ENCODE measurements at regions not wholly inside any gene's neighbourhood (a gene's known extent, or its start where the extent isn't known, plus 50 kb on each side); places are given as distances from the start of the nearest gene placed in this dataset.

DNA sequence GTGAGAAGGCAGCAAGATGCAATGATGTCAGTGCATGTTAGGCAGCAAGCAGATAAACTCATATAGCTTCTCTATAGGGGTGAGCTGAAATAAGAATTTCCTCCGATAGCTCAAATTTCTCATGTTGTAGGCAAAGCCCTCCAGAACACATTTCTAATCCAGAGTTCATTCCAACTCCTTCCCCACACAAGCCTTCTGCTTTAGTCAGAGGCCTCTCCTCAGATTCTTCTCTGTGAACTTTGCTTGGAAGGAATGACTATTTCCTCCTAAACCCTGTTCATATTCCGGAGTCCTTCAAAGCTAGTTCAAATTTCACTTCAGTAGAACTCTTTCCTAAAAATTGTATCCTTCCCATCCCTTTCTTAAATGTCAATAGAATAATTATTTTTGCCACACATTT is 144.8 kb downstream of the KCNJ2 start (continued):
- TF ChIP-seq REST (IDR thresholded peaks at IDR 0.05; ENCODE audit: unreplicated experiment) (no peak), POLR2AphosphoS5 (IDR thresholded peaks at IDR 0.05; ENCODE audit: low read depth) (no peak), EZH2phosphoT487 (IDR thresholded peaks at IDR 0.05; ENCODE audit: unreplicated experiment) (no peak)

GRCh38 chr17:70314506-70314905 is 145.2 kb downstream of the KCNJ2 start:
- Mint-ChIP-seq H3K27me3 (ENCODE audit: insufficient read depth, low read depth, poor library complexity) (peaks cover 7% of the 10 kb centered on the region), H3K27ac (peak overlapping the region; percentile 56; the same call in 1 of the 2 replicates), H3K4me3 (no peak overlapping the region), H3K9me3 (no peaks in the 10 kb centered on the region; the same call in 2 of the 3 replicates), H3K36me3 (ENCODE audit: low read depth) (no peaks in the 10 kb centered on the region), H3K4me1 (peaks cover 17% of the 10 kb centered on the region; the same call in 2 of the 3 replicates)
- DNase-seq (ENCODE audit: low spot score) (no peak), ATAC-seq (no peak)
- Histone ChIP-seq H2AFZ (0 out of 2 replicates have a peak overlapping the region, but pooled peaks have one; percentile 4), H3K9me2 (ENCODE audit: insufficient read depth) (no peaks in the 10 kb centered on the region), H3K36me3 (ENCODE audit: insufficient read depth) (no peaks in the 10 kb centered on the region), H3F3A (replicated peaks; ENCODE audit: low read depth) (no peaks in the 10 kb centered on the region), H4K20me1 (replicated peaks; ENCODE audit: insufficient read depth) (no peaks in the 10 kb centered on the region), H3K27me3 (ENCODE audit: insufficient read depth) (no peaks in the 10 kb centered on the region), H3K4me1 (ENCODE audit: insufficient read depth) (peaks cover 16% of the 10 kb centered on the region), H3K4me2 (no peak overlapping the region), H3K4me3 (no peak overlapping the region), H3K79me2 (replicated peaks; ENCODE audit: insufficient read depth) (no peaks in the 10 kb centered on the region), H3K27ac (ENCODE audit: low read depth) (no peak overlapping the region)
- TF ChIP-seq EZH2phosphoT487 (IDR thresholded peaks at IDR 0.05; ENCODE audit: unreplicated experiment) (no peak), CTCF (conservative IDR thresholded peaks at IDR 0.05; ENCODE audit: low read depth in 2 of 2) (no peak), ZNF114 (CRISPR knock-in tag; IDR thresholded peaks at IDR 0.05) (no peak), EZH2 (IDR thresholded peaks at IDR 0.05; ENCODE audit: low read depth, unreplicated experiment) (no peak), REST (IDR thresholded peaks at IDR 0.05; ENCODE audit: unreplicated experiment) (no peak), NANOG (IDR thresholded peaks at IDR 0.05; ENCODE audit: borderline replicate concordance) (no peak)

Measured in GM23338 (cell line).